HepG2 (cell line): ENCODE measurements at regions not wholly inside any gene's neighbourhood (a gene's known extent, or its start where the extent isn't known, plus 50 kb on each side); places are given as distances from the start of the nearest gene placed in this dataset.

Source experiments
- CBX2 ChIP-seq, 2 experiments: fragments of 200-600 bp in 1 of 2; sonication (generic); formaldehyde crosslinking in 1 of 2; IDR thresholded peaks; 2 replicates each; pipeline versions ENCODE4 v1.7.0 to v1.8.1; 2018 to 2022; ENCODE audit warnings: low read depth in 2 of 2, low read length in 1 of 2, mild to moderate bottlenecking in 1 of 2, missing genetic modification reagents in 1 of 2
- CENPT ChIP-seq: sonication (generic); formaldehyde crosslinking; IDR thresholded peaks from 2 replicates; pipeline ENCODE4 v1.8.0; 2022; ENCODE audit warnings: low read depth, mild to moderate bottlenecking, moderate library complexity, missing genetic modification reagents
- HIVEP1 ChIP-seq: sonication (generic); formaldehyde crosslinking; IDR thresholded peaks from 2 replicates; pipeline ENCODE4 v1.4.0; 2020; ENCODE audit warnings: mild to moderate bottlenecking, missing genetic modification reagents
- IKZF1 ChIP-seq: fragments of 450-650 bp; IDR thresholded peaks from 2 replicates; pipeline ENCODE4 v1.7.1; 2016
- POGZ ChIP-seq: sonication (generic); formaldehyde crosslinking; IDR thresholded peaks from 2 replicates; pipeline ENCODE4 v1.4.0; 2020; ENCODE audit warnings: mild to moderate bottlenecking, missing genetic modification reagents
- SRSF4 ChIP-seq: fragments of 200-400 bp; formaldehyde crosslinking; IDR thresholded peaks from one replicate; pipeline ENCODE4 v1.6.1; 2018; ENCODE audit warnings: mild to moderate bottlenecking, low read depth, low read length, moderate library complexity; ENCODE audit not compliant: poor library complexity, severe bottlenecking
- TAF15 ChIP-seq: fragments of 200-400 bp; formaldehyde crosslinking; IDR thresholded peaks from one replicate; pipeline ENCODE4 v1.6.1; 2018; ENCODE audit warnings: mild to moderate bottlenecking, low read depth, low read length; ENCODE audit not compliant: poor library complexity, severe bottlenecking
- TEAD3 ChIP-seq: optimal IDR thresholded peaks from 2 replicates; pipeline ENCODE3; 2016; ENCODE audit warnings: borderline replicate concordance
- U2AF1 ChIP-seq: fragments of 200-400 bp; formaldehyde crosslinking; optimal IDR thresholded peaks from 2 replicates; pipeline ENCODE3; 2017; ENCODE audit warnings: mild to moderate bottlenecking, low read depth, low read length
- ZNF207 ChIP-seq: fragments of 450-650 bp; IDR thresholded peaks from 2 replicates; pipeline ENCODE4 v1.6.1; 2016; ENCODE audit warnings: antibody characterized with exemption, borderline replicate concordance
- ZNF224 ChIP-seq: sonication (generic); formaldehyde crosslinking; IDR thresholded peaks from 2 replicates; pipeline ENCODE4 v1.5.0; 2020; ENCODE audit warnings: mild to moderate bottlenecking, missing genetic modification reagents
- ZNF234 ChIP-seq: sonication (generic); formaldehyde crosslinking; conservative IDR thresholded peaks from 2 replicates; pipeline ENCODE4 v1.5.1; 2020; ENCODE audit warnings: mild to moderate bottlenecking, missing genetic modification reagents
- ZNF501 ChIP-seq: sonication (generic); formaldehyde crosslinking; IDR thresholded peaks from 2 replicates; pipeline ENCODE4 v1.5.1; 2020; ENCODE audit warnings: mild to moderate bottlenecking, moderate library complexity, missing genetic modification reagents
- ZNF563 ChIP-seq: sonication (generic); formaldehyde crosslinking; IDR thresholded peaks from 2 replicates; pipeline ENCODE4 v1.8.0; 2022; ENCODE audit warnings: mild to moderate bottlenecking, moderate library complexity, missing genetic modification reagents
- ZNF569 ChIP-seq: sonication (generic); formaldehyde crosslinking; IDR thresholded peaks from 2 replicates; pipeline ENCODE4 v1.5.0; 2020; ENCODE audit warnings: mild to moderate bottlenecking, missing genetic modification reagents, moderate library complexity, borderline replicate concordance
- ZNF780A ChIP-seq: sonication (generic); formaldehyde crosslinking; IDR thresholded peaks from 2 replicates; pipeline ENCODE4 v1.8.0; 2022; ENCODE audit warnings: mild to moderate bottlenecking, missing genetic modification reagents, moderate library complexity
- ZSCAN9 ChIP-seq: IDR thresholded peaks from 2 replicates; pipeline ENCODE4 v1.6.1; 2016; ENCODE audit warnings: borderline replicate concordance
- TF ChIP-seq, protein P1 (sequence below): sonication (generic); formaldehyde crosslinking; IDR thresholded peaks from 2 replicates; pipeline ENCODE4 v1.9.0; 2021; ENCODE audit warnings: missing genetic modification reagents, borderline replicate concordance
- TF ChIP-seq, protein P2 (sequence below): sonication (generic); formaldehyde crosslinking; IDR thresholded peaks from 2 replicates; pipeline ENCODE4 v1.5.1; 2020; ENCODE audit warnings: missing genetic modification reagents, mild to moderate bottlenecking, borderline replicate concordance
- TF ChIP-seq, protein P3 (sequence below): sonication (generic); formaldehyde crosslinking; IDR thresholded peaks from 2 replicates; pipeline ENCODE4 v1.8.0; 2022; ENCODE audit warnings: mild to moderate bottlenecking, missing genetic modification reagents
- TF ChIP-seq, protein P4 (sequence below): sonication (generic); formaldehyde crosslinking; conservative IDR thresholded peaks from 2 replicates; pipeline ENCODE4 v1.4.0; 2020; ENCODE audit warnings: missing genetic modification reagents
- TF ChIP-seq, protein P5 (sequence below): fragments of 450-650 bp; IDR thresholded peaks from 2 replicates; pipeline ENCODE4 v1.6.1; 2016
- TF ChIP-seq, protein P6 (sequence below): sonication (generic); formaldehyde crosslinking; IDR thresholded peaks from 2 replicates; pipeline ENCODE4 v1.5.1; 2020; ENCODE audit warnings: missing genetic modification reagents, mild to moderate bottlenecking, borderline replicate concordance

DNA sequence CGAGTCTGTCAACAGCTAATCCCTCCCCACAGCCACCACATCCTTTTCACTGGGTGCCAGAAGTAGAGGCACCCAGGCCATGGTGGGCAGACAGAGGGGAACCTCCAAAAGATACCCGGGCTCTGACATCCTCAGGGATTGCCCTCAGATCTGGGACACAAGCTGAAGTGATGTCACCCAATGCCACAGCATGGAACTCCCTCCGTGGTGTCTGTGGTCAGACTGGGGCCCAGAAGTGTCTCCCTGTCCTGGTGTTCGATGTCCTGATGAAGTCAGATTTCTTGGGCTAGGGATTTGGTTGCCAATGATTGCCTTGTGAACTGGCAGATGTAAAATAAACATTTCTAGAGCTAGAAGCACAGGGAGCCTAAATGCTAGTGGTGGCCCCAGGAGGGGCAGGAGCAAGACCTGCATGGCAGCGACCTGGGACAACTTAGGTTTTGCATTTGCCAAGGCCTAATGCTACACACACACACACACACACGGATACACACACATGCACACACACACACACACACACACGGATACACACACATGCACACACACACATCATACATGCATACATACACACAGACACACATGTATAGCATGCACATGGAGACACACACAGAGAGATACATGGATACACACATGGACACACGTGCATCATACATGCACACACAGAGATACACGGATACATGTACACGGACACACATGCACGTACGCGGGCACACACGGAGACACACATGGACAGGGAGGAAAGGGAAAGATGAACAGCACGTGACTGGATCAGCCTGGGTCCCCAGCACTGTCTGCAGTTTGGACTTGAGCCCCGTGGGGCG, 221.0 kb downstream of the NFATC2 start (continued):
- TF ChIP-seq, protein P1, sequence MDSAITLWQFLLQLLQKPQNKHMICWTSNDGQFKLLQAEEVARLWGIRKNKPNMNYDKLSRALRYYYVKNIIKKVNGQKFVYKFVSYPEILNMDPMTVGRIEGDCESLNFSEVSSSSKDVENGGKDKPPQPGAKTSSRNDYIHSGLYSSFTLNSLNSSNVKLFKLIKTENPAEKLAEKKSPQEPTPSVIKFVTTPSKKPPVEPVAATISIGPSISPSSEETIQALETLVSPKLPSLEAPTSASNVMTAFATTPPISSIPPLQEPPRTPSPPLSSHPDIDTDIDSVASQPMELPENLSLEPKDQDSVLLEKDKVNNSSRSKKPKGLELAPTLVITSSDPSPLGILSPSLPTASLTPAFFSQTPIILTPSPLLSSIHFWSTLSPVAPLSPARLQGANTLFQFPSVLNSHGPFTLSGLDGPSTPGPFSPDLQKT (CRISPR knock-in tag) = no peak
- TF ChIP-seq, protein P2, sequence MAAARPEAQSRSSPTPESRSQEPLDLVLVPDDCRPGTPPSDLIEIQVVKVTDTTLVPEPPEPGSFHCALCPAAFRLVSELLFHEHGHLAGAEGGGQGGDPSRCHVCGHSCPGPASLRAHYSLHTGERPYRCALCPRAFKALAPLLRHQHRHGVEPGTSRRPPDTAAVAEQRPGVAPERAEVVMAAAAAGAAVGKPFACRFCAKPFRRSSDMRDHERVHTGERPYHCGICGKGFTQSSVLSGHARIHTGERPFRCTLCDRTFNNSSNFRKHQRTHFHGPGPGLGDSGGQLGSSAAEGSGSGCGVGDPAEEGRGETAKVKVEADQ (CRISPR knock-in tag) = no peak
- TF ChIP-seq CENPT (CRISPR knock-in tag) (no peak), ZNF234 (CRISPR knock-in tag) (no peak), HIVEP1 (CRISPR knock-in tag) (no peak), ZNF207 (peak; percentile 89; the same call in 1 of the 2 replicates), ZNF224 (CRISPR knock-in tag) (no peak), SRSF4 (no peak), ZNF563 (CRISPR knock-in tag) (no peak), ZNF780A (CRISPR knock-in tag) (no peak), IKZF1 (peak; percentile 63; the same call in 1 of the 2 replicates), U2AF1 (no peak), POGZ (CRISPR knock-in tag) (no peak), TAF15 (no peak), ZNF501 (CRISPR knock-in tag) (no peak), ZNF569 (CRISPR knock-in tag) (no peak), TEAD3 (CRISPR knock-in tag) (no peak), CBX2 (IDR thresholded peaks at IDR 0.05; ENCODE audit: low read depth, low read length) (no peak), CBX2 (CRISPR knock-in tag; IDR thresholded peaks at IDR 0.05; ENCODE audit: low read depth) (no peak), ZSCAN9 (CRISPR knock-in tag) (no peak)
- TF ChIP-seq, protein P3, sequence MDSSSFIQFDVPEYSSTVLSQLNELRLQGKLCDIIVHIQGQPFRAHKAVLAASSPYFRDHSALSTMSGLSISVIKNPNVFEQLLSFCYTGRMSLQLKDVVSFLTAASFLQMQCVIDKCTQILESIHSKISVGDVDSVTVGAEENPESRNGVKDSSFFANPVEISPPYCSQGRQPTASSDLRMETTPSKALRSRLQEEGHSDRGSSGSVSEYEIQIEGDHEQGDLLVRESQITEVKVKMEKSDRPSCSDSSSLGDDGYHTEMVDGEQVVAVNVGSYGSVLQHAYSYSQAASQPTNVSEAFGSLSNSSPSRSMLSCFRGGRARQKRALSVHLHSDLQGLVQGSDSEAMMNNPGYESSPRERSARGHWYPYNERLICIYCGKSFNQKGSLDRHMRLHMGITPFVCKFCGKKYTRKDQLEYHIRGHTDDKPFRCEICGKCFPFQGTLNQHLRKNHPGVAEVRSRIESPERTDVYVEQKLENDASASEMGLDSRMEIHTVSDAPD (CRISPR knock-in tag) = no peak
- TF ChIP-seq, protein P4, sequence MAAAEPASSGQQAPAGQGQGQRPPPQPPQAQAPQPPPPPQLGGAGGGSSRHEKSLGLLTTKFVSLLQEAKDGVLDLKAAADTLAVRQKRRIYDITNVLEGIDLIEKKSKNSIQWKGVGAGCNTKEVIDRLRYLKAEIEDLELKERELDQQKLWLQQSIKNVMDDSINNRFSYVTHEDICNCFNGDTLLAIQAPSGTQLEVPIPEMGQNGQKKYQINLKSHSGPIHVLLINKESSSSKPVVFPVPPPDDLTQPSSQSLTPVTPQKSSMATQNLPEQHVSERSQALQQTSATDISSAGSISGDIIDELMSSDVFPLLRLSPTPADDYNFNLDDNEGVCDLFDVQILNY (CRISPR knock-in tag) = no peak
- TF ChIP-seq, protein P5, sequence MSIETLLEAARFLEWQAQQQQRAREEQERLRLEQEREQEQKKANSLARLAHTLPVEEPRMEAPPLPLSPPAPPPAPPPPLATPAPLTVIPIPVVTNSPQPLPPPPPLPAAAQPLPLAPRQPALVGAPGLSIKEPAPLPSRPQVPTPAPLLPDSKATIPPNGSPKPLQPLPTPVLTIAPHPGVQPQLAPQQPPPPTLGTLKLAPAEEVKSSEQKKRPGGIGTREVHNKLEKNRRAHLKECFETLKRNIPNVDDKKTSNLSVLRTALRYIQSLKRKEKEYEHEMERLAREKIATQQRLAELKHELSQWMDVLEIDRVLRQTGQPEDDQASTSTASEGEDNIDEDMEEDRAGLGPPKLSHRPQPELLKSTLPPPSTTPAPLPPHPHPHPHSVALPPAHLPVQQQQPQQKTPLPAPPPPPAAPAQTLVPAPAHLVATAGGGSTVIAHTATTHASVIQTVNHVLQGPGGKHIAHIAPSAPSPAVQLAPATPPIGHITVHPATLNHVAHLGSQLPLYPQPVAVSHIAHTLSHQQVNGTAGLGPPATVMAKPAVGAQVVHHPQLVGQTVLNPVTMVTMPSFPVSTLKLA = peak; percentile 98
- TF ChIP-seq, protein P6, sequence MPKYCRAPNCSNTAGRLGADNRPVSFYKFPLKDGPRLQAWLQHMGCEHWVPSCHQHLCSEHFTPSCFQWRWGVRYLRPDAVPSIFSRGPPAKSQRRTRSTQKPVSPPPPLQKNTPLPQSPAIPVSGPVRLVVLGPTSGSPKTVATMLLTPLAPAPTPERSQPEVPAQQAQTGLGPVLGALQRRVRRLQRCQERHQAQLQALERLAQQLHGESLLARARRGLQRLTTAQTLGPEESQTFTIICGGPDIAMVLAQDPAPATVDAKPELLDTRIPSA (CRISPR knock-in tag) = no peak
